Gastroesophageal sphincter (tissue), 3 donors: ENCODE measurements at regions not wholly inside any gene's neighbourhood (a gene's known extent, or its start where the extent isn't known, plus 50 kb on each side); places are given as distances from the start of the nearest gene placed in this dataset.

Experiments
- EP300 ChIP-seq: sonication (generic); formaldehyde crosslinking; IDR thresholded peaks from one replicate; pipeline ENCODE4 v1.6.1; 2017; ENCODE audit warnings: antibody characterized with exemption, mild to moderate bottlenecking
- POLR2A ChIP-seq, 2 donors: fragments of 450-650 bp; IDR thresholded peaks; one replicate each; pipeline ENCODE4 v1.6.1; 2017; ENCODE audit warnings: antibody characterized with exemption in 2 of 2, mild to moderate bottlenecking in 2 of 2, moderate library complexity in 1 of 2
- POLR2AphosphoS5 ChIP-seq: sonication (generic); formaldehyde crosslinking; IDR thresholded peaks from one replicate; pipeline ENCODE4 v1.6.1; 2017; ENCODE audit warnings: antibody characterized with exemption
- TF ChIP-seq, protein P1 (sequence below), 4 experiments: fragments of 200-600 bp in 2 of 4; fragments of 450-650 bp in 2 of 4; sonication (generic) in 1 of 4; IDR thresholded peaks; one replicate each; pipeline ENCODE4 v1.5.1; 2017 to 2019; ENCODE audit warnings: antibody characterized with exemption in 4 of 4, mild to moderate bottlenecking in 2 of 4, moderate library complexity in 2 of 4

DNA sequence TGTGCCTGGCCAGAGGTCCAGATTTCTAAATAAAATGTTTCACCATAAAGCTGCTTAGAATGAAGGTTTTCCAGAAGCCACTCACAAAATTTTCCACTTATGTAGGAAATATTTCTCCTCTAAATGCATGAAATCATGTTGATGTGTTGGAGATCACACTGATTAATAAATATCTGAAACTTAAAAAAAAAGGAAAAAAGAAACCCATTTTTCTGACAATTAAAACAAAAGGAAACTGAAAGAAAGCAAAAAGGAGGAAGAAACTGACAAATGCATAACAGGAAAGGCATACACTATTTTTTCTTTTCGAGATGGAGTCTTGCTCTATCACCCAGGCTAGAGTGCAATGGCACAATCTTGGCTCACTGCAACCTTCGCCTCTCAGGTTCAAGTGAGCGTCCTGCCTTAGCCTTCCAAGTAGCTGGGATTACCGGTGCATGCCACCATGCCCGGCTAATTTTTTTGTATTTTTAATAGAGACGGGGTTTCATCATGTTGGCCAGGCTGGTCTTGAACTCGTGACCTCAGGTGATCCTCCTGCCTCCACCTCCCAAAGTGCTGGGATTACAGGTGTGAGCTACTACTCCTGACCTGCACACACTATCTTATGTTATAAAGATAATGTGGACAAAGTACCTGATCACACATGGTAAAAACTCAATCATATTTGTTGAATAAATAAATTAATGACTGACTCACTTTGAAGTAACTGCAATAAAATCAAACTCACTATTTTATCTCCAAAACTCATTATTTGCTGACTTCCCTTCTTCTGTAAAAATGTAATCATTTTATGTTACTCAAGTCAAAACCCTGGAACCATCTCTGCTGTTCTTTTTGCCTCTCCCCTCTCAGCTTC is 149.8 kb upstream of the NR5A2 start:
- TF ChIP-seq POLR2A (IDR thresholded peaks at IDR 0.05), result no peak
- TF ChIP-seq, protein P1, sequence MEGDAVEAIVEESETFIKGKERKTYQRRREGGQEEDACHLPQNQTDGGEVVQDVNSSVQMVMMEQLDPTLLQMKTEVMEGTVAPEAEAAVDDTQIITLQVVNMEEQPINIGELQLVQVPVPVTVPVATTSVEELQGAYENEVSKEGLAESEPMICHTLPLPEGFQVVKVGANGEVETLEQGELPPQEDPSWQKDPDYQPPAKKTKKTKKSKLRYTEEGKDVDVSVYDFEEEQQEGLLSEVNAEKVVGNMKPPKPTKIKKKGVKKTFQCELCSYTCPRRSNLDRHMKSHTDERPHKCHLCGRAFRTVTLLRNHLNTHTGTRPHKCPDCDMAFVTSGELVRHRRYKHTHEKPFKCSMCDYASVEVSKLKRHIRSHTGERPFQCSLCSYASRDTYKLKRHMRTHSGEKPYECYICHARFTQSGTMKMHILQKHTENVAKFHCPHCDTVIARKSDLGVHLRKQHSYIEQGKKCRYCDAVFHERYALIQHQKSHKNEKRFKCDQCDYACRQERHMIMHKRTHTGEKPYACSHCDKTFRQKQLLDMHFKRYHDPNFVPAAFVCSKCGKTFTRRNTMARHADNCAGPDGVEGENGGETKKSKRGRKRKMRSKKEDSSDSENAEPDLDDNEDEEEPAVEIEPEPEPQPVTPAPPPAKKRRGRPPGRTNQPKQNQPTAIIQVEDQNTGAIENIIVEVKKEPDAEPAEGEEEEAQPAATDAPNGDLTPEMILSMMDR (IDR thresholded peaks at IDR 0.05), result no peak
- TF ChIP-seq POLR2AphosphoS5, result no peak
- no peak for TF ChIP-seq EP300
